ENCODE measurements at regions not wholly inside any gene's neighbourhood (a gene's known extent, or its start where the extent isn't known, plus 50 kb on each side); places are given as distances from the start of the nearest gene placed in this dataset.

DNA sequence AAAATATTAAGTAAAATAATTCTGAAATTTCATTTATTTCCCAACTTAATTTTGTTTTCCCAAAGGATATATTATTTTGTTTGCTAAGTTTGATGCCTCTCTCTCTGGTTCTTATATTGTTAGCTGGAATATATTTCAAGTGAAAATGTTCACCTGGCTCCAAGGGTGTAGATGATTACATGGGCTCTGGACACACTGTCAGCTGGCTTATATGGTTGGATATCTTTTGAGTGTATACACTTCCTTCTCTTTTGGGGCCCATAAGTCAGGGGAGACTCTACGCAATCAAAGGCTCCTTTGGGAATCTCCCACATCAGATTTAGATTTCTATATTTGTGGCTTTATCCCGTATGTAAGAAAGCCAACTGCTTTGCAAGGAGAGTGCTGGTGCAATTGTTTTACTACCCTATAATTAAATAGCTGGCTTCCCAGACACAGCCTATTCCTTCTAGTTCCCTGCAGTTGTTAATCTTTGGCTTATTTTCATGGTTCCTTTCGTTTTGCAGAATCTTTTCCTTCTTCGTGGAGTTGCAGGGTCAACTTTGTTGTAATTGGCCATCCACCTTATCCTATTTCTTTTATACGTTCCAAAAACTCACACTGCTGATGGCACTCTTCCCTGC lies 225.7 kb downstream of the DPH6 start:
- TF ChIP-seq CTCF (conservative IDR thresholded peaks at IDR 0.05) (no peak), ZFX (IDR thresholded peaks at IDR 0.05) (no peak)
- H3K27ac ChIP-seq, result no peak overlapping the region

DNA sequence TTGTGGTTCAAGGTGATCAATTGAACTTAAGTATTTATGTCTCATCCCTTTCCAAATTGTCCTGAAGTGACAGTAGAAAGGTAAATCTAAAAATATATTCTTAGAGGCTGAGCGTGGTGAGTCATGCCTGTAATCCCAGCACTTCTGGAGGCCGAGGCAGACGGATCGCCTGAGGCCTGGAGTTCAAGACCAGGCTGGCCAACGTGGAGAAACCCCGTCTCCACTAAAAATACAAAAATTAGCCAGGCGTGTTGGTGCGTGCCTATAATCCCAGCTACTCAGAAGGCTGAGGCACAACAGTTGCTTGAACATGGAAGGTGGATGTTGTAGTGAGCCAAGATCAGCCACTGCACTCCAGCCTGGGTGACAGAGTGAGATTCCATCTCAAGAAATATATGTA lies 226.6 kb downstream of the DPH6 start:
- TF ChIP-seq ZFX (IDR thresholded peaks at IDR 0.05) (no peak), CTCF (conservative IDR thresholded peaks at IDR 0.05) (no peak)
- no peak overlapping the region for H3K27ac ChIP-seq

DNA sequence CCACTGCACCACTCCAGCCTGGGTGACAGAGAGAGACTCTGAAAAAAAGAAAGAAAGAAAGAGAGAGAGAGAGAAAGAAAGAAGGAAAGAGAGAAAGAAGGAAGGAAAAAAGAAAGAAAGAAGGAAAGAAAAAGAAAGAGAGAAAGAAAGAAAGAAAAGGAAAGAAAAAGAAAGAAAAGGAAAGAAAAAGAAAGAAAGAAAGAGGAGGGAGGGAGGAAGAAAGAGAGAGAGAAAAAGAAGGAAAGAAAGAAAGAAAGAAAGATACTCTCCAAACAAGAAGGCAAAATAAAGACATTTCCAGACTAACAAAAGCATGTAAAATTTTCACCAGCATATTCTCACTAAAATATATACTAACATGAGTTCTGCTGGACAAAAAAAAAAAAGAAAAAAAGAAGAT lies 228.7 kb downstream of the DPH6 start:
- no peak overlapping the region for H3K27ac ChIP-seq
- TF ChIP-seq ZFX (IDR thresholded peaks at IDR 0.05) (no peak), CTCF (conservative IDR thresholded peaks at IDR 0.05) (no peak)

- TF ChIP-seq ZFX (IDR thresholded peaks at IDR 0.05) (no peak), CTCF (conservative IDR thresholded peaks at IDR 0.05) (no peak)
- H3K27ac ChIP-seq, result no peak overlapping the region
These were observed 227.2 kb upstream of the NANOGP8 start for GRCh38 chr15:35312344-35312743.

DNA sequence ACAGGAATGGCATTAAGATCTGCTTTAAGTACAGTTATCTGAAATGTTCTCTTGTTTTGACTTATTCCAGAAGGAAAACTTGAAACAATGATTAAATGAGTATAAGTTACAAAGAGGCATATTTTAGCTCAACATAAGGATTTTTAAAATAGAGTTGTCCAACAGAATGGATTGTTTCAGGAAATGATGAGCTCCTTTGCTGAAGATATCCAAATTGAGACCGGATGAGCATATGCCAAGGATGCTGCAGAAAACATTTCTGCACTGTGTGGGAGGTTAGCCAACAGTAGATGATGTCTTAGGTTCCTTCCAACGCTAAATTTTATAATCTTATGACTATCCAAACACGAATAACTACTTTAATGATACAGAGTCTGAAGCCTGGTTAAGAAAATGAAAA lies 226.5 kb upstream of the NANOGP8 start:
- no peak for TF ChIP-seq ZFX (IDR thresholded peaks at IDR 0.05)
- TF ChIP-seq CTCF (conservative IDR thresholded peaks at IDR 0.05), result no peak
- no peak overlapping the region for H3K27ac ChIP-seq

DNA sequence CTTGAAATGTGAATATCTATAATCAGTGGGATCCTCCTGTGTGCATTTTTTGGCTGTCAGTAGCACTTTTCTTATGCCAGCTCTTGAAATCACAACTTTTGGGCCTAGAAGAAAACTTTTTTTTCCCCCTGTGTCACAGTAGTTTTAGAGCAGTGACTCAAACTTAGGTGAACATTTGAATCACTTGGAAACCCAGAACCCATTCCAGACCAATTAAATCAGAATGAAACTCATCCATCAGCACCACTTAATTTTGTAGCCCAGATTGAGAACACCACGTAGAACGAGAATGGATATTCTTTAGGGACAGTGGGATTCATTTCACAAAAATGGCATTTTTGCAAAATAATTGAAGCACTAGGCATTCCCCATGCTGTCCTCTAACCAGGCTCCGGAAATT lies 224.8 kb upstream of the NANOGP8 start:
- no peak overlapping the region for H3K27ac ChIP-seq
- TF ChIP-seq CTCF (conservative IDR thresholded peaks at IDR 0.05) (no peak), ZFX (IDR thresholded peaks at IDR 0.05) (no peak)

- TF ChIP-seq ZFX (IDR thresholded peaks at IDR 0.05) (no peak), CTCF (conservative IDR thresholded peaks at IDR 0.05) (no peak)
- no peak overlapping the region for H3K27ac ChIP-seq
These were observed 223.7 kb upstream of the NANOGP8 start for GRCh38 chr15:35308802-35309201.
